Stimulated activated memory B cell treated with anti-CD40 and anti-IgM and Interleukin-4, amounts not matched to agents 10 μg/mL and 1 μg/mL and 100 μg/mL, for 72 hours (primary cell): ENCODE measurements at regions not wholly inside any gene's neighbourhood (a gene's known extent, or its start where the extent isn't known, plus 50 kb on each side); places are given as distances from the start of the nearest gene placed in this dataset.
"Not testable (repeated sequence)": the region's sequence is repeated elsewhere in the genome, so short reads cannot be mapped to it uniquely, and the experiment has no call there.

Experiments used
- ATAC-seq: fragments of 150-1000 bp; cut with Tn5 transposase; 2 replicates; pipeline ENCODE4 v1.10.0; 2021
- H3K27ac Mint-ChIP-seq: one replicate; pipeline ENCODE4 v1.8.0; 2022; ENCODE audit warnings: mild to moderate bottlenecking, mixed read lengths
- H3K27me3 Mint-ChIP-seq: one replicate; pipeline ENCODE4 v1.8.0; 2022; ENCODE audit warnings: mixed read lengths
- H3K36me3 Mint-ChIP-seq: one replicate; pipeline ENCODE4 v1.8.0; 2022; ENCODE audit warnings: mixed read lengths
- H3K4me1 Mint-ChIP-seq: one replicate; pipeline ENCODE4 v1.8.0; 2022; ENCODE audit warnings: mixed read lengths
- H3K4me3 Mint-ChIP-seq: one replicate; pipeline ENCODE4 v1.8.0; 2022; ENCODE audit warnings: mild to moderate bottlenecking, moderate library complexity, mixed read lengths
- H3K9me3 Mint-ChIP-seq: one replicate; pipeline ENCODE4 v1.8.0; 2022; ENCODE audit warnings: mixed read lengths

DNA sequence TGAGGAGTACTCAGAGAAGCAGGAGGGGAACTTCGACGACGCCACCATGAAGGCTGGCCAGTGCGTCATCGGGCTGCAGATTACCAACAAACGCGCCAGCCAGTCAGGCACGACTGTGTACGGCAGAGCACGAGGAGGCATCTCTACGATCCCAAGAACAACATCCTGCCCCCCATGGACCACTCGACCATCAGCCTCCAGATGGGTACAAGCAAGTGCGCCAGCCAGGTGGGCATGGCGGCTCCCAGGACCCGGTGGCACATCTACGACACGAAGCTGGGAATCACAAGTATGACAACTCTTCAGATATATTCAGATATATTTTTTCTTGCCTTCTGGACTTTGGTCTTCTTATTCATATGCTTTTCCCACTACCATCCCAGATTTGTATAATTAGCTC, 454.5 kb downstream of the TUBA3C start:
- not testable (repeated sequence) for H3K9me3 Mint-ChIP-seq, H3K4me1 Mint-ChIP-seq, ATAC-seq, H3K36me3 Mint-ChIP-seq, H3K4me3 Mint-ChIP-seq, H3K27me3 Mint-ChIP-seq, H3K27ac Mint-ChIP-seq

DNA sequence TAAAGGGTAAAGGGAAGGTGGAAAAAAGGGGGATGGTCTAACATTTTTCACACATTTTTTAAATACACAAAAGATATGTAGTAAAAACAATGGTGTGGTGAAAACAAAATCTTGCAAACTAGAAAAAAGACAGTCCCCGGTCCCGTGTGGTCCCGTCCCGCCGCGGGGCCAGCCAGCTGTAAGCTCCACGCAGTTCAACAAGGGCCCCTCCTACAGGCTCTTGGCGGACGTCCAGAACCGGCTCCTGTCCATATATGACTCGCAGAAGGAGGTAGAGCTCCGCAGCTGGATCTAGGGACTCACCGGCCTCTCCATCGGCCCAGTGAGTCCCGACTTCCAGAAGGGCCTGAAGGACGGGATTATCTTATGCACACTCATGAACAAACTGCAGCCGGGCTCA, 455.1 kb downstream of the TUBA3C start:
- H3K4me3 Mint-ChIP-seq, H3K9me3 Mint-ChIP-seq, ATAC-seq, H3K27ac Mint-ChIP-seq, H3K27me3 Mint-ChIP-seq, H3K36me3 Mint-ChIP-seq, H3K4me1 Mint-ChIP-seq: not testable (repeated sequence)

DNA sequence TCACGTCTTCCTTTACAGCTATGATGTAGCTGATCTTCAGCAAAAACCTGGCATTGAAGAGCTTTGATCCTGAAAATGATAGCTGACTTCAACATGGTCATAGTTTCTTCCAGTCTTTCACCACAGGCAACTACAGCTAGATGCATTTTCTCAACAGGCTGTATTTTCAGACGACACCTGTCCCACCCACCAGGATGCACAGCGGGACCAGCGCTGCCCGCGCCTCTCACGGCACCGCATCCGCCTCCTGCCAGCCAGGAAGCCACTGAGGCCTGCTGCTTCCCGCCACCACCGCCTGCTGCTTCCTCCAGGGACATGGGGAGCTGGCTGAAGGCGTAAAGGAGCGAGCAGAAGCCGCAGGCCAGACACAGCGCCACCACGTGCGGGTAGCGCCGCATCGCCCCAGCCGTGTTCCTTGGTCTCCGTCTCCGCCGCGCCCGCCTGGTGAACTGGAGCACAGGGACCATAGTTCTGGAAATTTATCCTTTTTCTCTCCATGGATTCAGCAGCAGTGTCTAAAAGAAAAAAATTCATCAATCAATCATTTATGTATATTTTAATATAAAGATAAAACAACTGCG, 456.3 kb downstream of the TUBA3C start:
- not testable (repeated sequence) for H3K27ac Mint-ChIP-seq, ATAC-seq, H3K4me3 Mint-ChIP-seq, H3K36me3 Mint-ChIP-seq, H3K27me3 Mint-ChIP-seq, H3K4me1 Mint-ChIP-seq, H3K9me3 Mint-ChIP-seq

DNA sequence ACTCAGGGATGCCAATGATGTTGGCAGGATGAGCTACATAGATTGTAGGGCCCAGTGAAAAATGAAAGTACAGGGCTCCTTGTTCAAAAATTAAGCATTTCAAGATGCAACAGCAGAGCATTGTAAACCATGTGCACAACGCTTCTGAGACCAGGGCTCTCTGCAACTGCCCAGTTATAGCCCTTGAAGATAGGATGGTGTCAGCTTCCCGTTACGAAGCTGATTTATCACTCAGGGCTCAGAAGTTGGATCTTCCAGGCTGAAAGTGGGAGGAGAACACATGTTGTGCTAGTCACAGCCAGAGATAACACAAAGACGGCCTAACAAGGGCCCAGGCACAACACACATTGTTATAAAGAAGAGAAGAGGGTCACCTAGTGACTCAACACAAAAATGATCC, 466.7 kb downstream of the TUBA3C start:
- Mint-ChIP-seq H3K4me1 (no peaks in the 10 kb centered on the region), H3K27ac (no peak overlapping the region), H3K27me3 (no peaks in the 10 kb centered on the region), H3K4me3 (no peak overlapping the region), H3K36me3 (no peaks in the 10 kb centered on the region), H3K9me3 (peaks cover 3% of the 10 kb centered on the region)
- no peak for ATAC-seq

DNA sequence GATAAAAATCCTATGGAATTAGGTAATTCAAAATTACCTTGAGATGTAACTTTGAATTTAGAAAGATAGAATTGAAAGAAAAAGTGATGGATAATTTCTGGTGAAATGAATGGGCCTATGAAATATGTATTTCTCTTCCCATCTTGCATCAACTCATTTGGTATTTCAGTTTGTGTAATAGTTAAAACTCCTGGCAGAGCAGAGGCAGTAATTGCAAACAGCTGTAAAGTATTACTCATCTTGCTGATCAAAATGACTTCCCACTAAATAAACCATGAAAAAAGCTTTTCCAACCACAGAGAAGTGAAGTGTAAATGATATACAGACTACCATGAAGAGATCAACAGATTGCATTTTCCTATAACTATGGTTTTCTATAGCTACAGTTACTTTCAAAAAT, 471.0 kb downstream of the TUBA3C start:
- not testable (repeated sequence) for H3K4me1 Mint-ChIP-seq, H3K36me3 Mint-ChIP-seq, ATAC-seq, H3K27ac Mint-ChIP-seq, H3K27me3 Mint-ChIP-seq, H3K9me3 Mint-ChIP-seq, H3K4me3 Mint-ChIP-seq

DNA sequence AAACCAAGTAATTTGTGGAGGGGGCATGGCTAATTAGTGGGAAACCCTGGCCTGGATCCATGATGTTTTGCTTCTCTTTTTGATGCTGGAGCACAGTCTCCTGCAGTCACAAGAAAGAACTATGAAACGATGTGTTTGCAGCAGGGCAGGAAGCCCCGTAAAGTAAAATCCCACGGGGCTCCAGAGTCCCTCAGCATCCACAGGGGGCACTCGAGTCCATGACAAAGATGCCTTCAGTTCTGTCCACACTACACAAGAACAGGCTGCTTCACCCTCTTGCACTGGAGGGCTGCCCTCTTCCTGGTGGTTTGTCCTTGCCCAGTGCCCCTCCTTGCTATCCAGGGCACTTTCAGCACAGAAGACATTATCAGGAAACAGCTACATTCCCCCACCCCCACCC, 475.1 kb downstream of the TUBA3C start:
- H3K27ac Mint-ChIP-seq, H3K4me3 Mint-ChIP-seq, ATAC-seq, H3K36me3 Mint-ChIP-seq, H3K27me3 Mint-ChIP-seq, H3K9me3 Mint-ChIP-seq, H3K4me1 Mint-ChIP-seq: not testable (repeated sequence)

DNA sequence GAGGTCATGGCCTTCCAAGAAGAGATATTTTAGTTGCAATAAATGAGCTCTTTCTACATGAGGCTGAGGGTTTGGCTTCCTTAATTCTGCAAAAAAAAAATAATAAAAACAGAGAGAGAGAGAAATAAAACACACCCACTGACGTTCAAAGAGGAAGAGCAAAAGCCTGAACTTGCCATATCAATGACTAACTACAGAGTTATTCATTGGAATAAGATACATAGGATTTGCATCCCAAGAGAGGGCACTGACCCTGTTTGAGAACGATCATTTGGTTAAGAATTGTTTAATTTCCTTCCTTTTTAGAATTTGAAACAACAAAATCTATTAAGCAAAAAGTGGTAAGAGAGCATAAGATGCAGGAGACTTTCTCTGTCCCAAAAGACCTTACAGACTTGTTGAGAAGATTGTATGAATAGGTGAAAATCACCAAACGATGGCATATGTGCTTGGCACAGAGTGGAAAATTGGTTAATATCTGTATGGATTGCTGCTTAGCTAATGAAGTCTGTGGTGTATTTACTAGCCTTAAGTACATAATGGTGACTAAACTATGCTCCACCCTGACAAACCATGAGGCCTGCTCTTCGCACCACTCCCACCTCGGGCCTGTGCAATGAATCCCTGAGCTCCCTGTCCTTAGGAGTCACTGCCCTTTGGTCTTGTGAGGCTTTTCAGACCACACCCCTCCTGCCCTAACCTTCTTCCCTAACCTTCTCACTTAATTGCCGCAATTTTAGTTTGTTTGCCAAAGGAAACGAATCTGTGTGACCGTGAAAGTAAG, 479.0 kb downstream of the TUBA3C start:
- H3K27ac Mint-ChIP-seq, H3K9me3 Mint-ChIP-seq, H3K36me3 Mint-ChIP-seq, H3K4me1 Mint-ChIP-seq, H3K27me3 Mint-ChIP-seq, ATAC-seq, H3K4me3 Mint-ChIP-seq: not testable (repeated sequence)

DNA sequence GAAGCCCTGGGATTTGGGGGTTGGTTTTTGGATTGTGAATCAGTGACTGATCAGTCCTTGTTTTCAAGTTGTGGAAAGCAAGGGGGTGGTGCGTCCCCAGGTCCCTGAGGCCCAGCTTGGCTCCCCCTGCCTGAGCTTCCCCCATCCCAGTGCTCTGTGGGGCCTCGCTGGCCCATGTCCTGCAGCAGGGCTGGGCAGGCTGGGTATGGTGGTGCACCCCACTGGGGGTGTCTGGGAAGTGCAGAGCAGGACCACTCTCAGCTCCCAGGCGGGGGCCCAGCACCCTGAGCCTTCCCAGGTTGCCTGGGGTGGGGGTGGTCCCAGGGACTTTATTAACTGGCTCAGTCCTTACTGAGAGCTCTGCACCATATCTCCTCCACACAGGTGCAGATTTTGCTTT, 483.3 kb downstream of the TUBA3C start:
- not testable (repeated sequence) for ATAC-seq, H3K4me1 Mint-ChIP-seq, H3K36me3 Mint-ChIP-seq, H3K27me3 Mint-ChIP-seq, H3K4me3 Mint-ChIP-seq, H3K27ac Mint-ChIP-seq, H3K9me3 Mint-ChIP-seq

DNA sequence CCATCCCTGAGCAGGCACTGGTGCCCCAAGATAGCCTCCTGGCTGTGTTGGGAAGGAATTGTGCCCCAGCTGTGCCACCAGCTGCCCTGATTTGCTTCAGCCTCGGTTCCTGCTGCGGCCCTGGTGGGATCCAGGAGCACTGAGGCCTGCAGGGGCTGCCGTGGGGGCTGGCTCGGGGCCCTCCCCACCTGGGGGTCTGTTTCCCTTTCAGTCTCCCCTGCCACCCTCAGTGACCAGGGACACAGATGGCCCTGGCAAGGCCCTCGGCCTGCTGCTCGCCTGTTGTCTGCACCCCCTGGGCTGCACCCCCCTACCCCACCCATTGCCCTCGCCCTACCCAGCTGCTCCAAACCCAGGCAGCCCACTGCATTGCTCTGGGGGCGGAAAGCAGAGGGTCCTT, 483.8 kb downstream of the TUBA3C start:
- ATAC-seq, H3K4me1 Mint-ChIP-seq, H3K36me3 Mint-ChIP-seq, H3K9me3 Mint-ChIP-seq, H3K27ac Mint-ChIP-seq, H3K4me3 Mint-ChIP-seq, H3K27me3 Mint-ChIP-seq: not testable (repeated sequence)

DNA sequence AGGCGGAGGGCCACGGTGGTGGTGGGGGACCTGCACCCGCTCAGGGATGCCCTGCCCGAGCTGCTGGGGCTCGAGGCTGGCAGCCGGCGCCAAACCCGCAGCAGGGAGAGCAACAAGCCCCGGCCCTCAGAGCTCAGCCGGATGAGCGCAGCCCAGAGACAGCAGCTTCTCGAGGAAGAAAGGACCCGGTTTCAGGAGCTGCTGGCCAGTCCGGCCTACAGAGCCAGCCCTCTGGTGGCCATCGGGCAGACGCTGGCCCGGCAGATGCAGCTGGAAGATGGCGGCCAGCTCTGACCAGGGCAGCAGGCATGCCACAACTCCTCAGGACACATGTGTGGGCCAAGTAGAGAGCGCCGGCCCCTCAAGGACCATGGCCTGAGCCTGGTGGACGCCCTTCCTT, 484.4 kb downstream of the TUBA3C start:
- ATAC-seq, H3K9me3 Mint-ChIP-seq, H3K4me1 Mint-ChIP-seq, H3K4me3 Mint-ChIP-seq, H3K27me3 Mint-ChIP-seq, H3K27ac Mint-ChIP-seq, H3K36me3 Mint-ChIP-seq: not testable (repeated sequence)

DNA sequence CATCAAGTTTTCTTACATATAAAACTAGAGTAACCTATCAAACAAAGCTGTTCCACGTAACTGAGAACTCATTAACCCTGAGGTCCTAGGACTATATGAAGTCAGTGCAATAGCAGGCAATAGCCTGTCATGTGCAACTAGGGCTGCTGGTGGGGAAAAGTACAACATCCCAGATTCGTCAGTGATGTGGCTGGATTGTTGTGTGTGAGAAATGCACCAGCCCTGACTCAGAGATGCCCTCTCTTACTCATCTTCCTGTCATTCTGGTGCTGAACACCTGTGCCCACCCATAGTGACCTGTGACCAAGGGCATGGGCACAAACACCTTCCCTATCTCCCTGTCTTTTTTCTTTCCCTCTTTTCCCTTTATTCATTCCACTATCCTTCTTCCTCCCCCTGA, 504.2 kb downstream of the TUBA3C start:
- not testable (repeated sequence) for H3K9me3 Mint-ChIP-seq, H3K4me3 Mint-ChIP-seq, H3K27ac Mint-ChIP-seq, H3K36me3 Mint-ChIP-seq, ATAC-seq, H3K4me1 Mint-ChIP-seq, H3K27me3 Mint-ChIP-seq

DNA sequence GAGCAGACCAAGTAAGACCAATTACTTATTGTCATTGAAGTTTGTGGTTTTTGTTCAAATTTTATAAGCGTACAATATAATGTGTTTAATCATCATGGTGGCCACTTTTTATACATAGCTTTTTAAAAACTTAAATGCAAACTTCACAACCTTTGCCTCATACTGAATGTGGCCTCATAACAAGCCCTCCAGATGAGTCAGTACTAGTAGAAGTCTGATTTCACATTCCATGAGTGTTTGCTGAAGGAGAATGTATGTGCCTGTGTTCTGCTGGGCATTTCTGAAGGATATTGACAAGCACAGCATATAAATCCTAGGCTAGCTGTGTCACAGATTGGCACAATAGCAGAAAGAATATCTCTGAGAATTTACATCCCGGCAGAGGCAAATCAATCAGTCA, 506.4 kb downstream of the TUBA3C start:
- H3K4me3 Mint-ChIP-seq, H3K27ac Mint-ChIP-seq, H3K27me3 Mint-ChIP-seq, ATAC-seq, H3K36me3 Mint-ChIP-seq, H3K4me1 Mint-ChIP-seq, H3K9me3 Mint-ChIP-seq: not testable (repeated sequence)

DNA sequence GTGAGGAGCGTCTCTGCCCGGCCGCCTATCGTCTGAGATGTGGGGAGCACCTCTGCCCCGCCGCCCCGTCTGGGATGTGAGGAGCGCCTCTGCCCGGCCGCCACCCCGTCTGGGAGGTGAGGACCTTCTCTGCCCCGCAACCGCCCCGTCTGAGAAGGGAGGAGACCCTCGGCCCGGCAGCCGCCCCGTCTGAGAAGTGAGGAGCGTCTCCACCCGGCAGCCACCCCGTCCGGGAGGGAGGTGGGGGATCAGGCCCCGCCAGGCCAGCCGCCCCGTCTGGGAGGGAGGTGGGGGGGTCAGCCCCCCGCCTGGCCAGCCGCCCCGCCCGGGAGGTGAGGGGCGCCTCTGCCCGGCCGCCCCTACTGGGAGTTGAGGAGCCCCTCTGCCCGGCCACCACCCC, 507.8 kb downstream of the TUBA3C start:
- H3K27ac Mint-ChIP-seq, H3K9me3 Mint-ChIP-seq, H3K4me1 Mint-ChIP-seq, H3K27me3 Mint-ChIP-seq, H3K4me3 Mint-ChIP-seq, H3K36me3 Mint-ChIP-seq, ATAC-seq: not testable (repeated sequence)

DNA sequence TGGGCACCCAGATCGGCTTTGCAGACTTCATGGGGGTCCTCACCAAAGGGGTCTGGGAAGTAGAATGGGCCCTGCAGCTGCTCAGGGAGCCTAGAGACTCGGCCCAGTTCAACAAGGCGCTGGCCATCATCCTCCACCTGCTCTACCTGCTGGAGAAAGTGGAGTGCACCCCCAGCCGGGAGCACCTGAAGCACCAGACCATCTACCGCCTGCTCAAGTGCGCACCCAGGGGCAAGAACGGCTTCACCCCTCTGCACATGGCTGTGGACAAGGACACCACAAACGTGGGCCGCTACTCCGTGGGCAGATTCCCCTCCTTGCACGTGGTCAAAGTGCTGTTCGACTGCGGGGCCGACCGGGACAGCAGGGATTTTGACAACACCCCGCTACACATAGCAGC, 515.0 kb downstream of the TUBA3C start:
- H3K36me3 Mint-ChIP-seq, H3K4me1 Mint-ChIP-seq, H3K27ac Mint-ChIP-seq, H3K4me3 Mint-ChIP-seq, H3K27me3 Mint-ChIP-seq, H3K9me3 Mint-ChIP-seq, ATAC-seq: not testable (repeated sequence)

DNA sequence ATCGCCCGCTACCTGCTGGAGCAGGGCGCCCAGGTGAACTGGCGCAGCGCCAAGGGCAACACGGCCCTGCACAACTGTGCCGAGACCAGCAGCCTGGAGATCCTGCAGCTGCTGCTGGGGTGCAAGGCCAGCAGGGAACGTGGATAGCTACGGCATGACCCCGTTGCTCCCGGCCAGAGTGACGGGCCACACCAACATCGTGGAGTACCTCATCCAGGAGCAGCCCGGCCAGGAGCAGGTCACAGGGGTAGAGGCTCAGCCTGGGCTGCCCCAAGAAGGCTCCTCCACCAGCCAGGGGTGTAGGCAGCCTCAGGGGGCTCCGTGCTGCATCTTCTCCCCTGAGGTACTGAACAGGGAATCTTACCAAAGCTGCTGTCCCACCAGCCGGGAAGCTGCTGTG, 515.9 kb downstream of the TUBA3C start:
- not testable (repeated sequence) for ATAC-seq, H3K36me3 Mint-ChIP-seq, H3K9me3 Mint-ChIP-seq, H3K27me3 Mint-ChIP-seq, H3K27ac Mint-ChIP-seq, H3K4me1 Mint-ChIP-seq, H3K4me3 Mint-ChIP-seq

DNA sequence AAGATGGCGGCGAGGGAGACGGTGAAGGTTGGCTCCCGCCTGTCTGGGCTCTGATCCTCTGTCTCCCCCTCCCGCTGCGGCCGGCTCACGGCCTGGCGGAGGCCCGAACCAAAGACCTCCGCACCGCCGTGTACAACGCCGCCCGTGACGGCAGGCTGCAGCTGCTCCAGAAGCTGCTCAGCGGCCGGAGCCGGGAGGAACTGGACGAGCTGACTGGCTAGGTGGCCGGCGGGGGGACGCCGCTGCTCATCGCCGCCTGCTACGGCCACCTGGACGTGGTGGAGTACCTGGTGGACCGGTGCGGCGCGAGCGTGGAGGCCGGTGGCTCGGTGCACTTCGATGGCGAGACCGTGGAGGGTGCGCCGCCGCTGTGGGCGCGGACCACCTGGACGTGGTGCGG, 516.5 kb downstream of the TUBA3C start:
- H3K27me3 Mint-ChIP-seq, H3K36me3 Mint-ChIP-seq, ATAC-seq, H3K4me1 Mint-ChIP-seq, H3K4me3 Mint-ChIP-seq, H3K9me3 Mint-ChIP-seq, H3K27ac Mint-ChIP-seq: not testable (repeated sequence)

DNA sequence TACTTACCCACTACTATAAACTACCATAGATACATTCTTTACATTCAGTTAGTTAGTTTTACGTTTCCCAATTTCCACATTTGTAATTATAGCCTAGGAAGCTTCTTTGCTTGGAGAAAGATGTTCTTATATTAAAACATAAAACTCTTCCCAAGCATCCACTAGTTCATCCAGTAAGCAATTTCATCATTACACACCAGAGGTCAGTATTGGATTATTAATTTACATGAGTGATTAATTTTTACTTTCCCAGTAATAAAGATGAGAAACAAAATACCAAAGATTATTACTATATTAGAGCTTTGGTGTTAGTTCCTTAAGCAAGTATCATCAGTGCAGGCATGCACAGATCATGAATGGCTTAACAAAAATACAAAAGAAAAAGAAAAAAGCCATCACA, 518.4 kb downstream of the TUBA3C start:
- H3K36me3 Mint-ChIP-seq, H3K27ac Mint-ChIP-seq, H3K4me1 Mint-ChIP-seq, ATAC-seq, H3K4me3 Mint-ChIP-seq, H3K9me3 Mint-ChIP-seq, H3K27me3 Mint-ChIP-seq: not testable (repeated sequence)
